Thoracic aorta (tissue), 2 donors: ENCODE measurements at regions not wholly inside any gene's neighbourhood (a gene's known extent, or its start where the extent isn't known, plus 50 kb on each side); places are given as distances from the start of the nearest gene placed in this dataset.

Experiments
- ATAC-seq: fragments of 150-250 bp; one replicate; pipeline ENCODE4 v1.8.0; 2017; ENCODE audit warnings: low read depth; ENCODE audit not compliant: insufficient number of reproducible peaks, low FRiP score
- DNase-seq: peaks from one replicate; pipeline ENCODE4 v3.0.0-alpha.2; 2020; ENCODE audit warnings: low spot score
- H3K27ac ChIP-seq, 2 donors: fragments of 200-600 bp; sonication (generic); 1 replicate in 1 of 2; 2 replicates in 1 of 2; pipeline ENCODE4 v1.5.1; 2016; ENCODE audit warnings: mild to moderate bottlenecking in 2 of 2, moderate library complexity in 2 of 2
- H3K27me3 ChIP-seq: fragments of 200-600 bp; sonication (generic); replicated peaks from 2 replicates; pipeline ENCODE4 v1.6.0; 2016; ENCODE audit warnings: mild to moderate bottlenecking; ENCODE audit not compliant: insufficient read depth
- H3K36me3 ChIP-seq: fragments of 200-600 bp; sonication (generic); one replicate; pipeline ENCODE4 v1.5.1; 2016
- H3K4me1 ChIP-seq, 2 donors: fragments of 200-600 bp; sonication (generic); 1 replicate in 1 of 2; 2 replicates in 1 of 2; pipeline versions ENCODE4 v1.5.1 to v1.6.0; 2016; ENCODE audit warnings: low read depth in 2 of 2, mild to moderate bottlenecking in 1 of 2; ENCODE audit not compliant: control insufficient read depth in 1 of 2
- H3K4me3 ChIP-seq: fragments of 200-600 bp; sonication (generic); 2 replicates; pipeline ENCODE4 v1.5.1; 2016; ENCODE audit warnings: mild to moderate bottlenecking
- H3K9me3 ChIP-seq: fragments of 200-600 bp; sonication (generic); 2 replicates; pipeline ENCODE4 v1.5.1; 2016
- CTCF ChIP-seq: fragments of 200-600 bp; sonication (generic); IDR thresholded peaks from one replicate; pipeline ENCODE4 v1.5.1; 2019; ENCODE audit warnings: antibody characterized with exemption

GRCh38 chr13:111893071-111893606, 173.8 kb upstream of the SOX1 start:
- H3K27ac ChIP-seq: no peak overlapping the region
- H3K36me3 ChIP-seq: no peaks in the 10 kb centered on the region
- no peaks in the 10 kb centered on the region for H3K27me3 ChIP-seq
- H3K9me3 ChIP-seq: no peaks in the 10 kb centered on the region
- TF ChIP-seq CTCF: no peak
- H3K4me1 ChIP-seq: no peaks in the 10 kb centered on the region
- H3K4me3 ChIP-seq: no peak overlapping the region
- DNase-seq (no peak), ATAC-seq (no peak)

- no peaks in the 10 kb centered on the region for H3K9me3 ChIP-seq
- H3K27ac ChIP-seq: no peak overlapping the region
- TF ChIP-seq CTCF: no peak
- no peaks in the 10 kb centered on the region for H3K36me3 ChIP-seq
- no peaks in the 10 kb centered on the region for H3K27me3 ChIP-seq
- no peak for ATAC-seq
- H3K4me3 ChIP-seq: no peak overlapping the region
- no peaks in the 10 kb centered on the region for H3K4me1 ChIP-seq
- no peak for DNase-seq
These were observed 173.1 kb upstream of the SOX1 start for GRCh38 chr13:111893607-111894443.

- no peak for ATAC-seq
- Histone ChIP-seq H3K36me3 (no peaks in the 10 kb centered on the region), H3K27ac (no peak overlapping the region), H3K27me3 (no peaks in the 10 kb centered on the region), H3K4me3 (no peak overlapping the region), H3K9me3 (no peaks in the 10 kb centered on the region), H3K4me1 (no peaks in the 10 kb centered on the region)
- no peak for DNase-seq
- no peak for TF ChIP-seq CTCF
These were observed 170.8 kb upstream of the SOX1 start for GRCh38 chr13:111895896-111896821.

- Histone ChIP-seq H3K4me3 (no peak overlapping the region), H3K27ac (no peak overlapping the region), H3K36me3 (no peaks in the 10 kb centered on the region), H3K4me1 (no peaks in the 10 kb centered on the region), H3K9me3 (no peaks in the 10 kb centered on the region), H3K27me3 (no peaks in the 10 kb centered on the region)
- no peak for DNase-seq
- no peak for TF ChIP-seq CTCF
- ATAC-seq: no peak
These were observed 169.6 kb upstream of the SOX1 start for GRCh38 chr13:111897178-111897845.
